A673 (cell line): ENCODE measurements at regions not wholly inside any gene's neighbourhood (a gene's known extent, or its start where the extent isn't known, plus 50 kb on each side); places are given as distances from the start of the nearest gene placed in this dataset.

Experiments used
- BruUV-seq: library from RNA; stranded (reverse); fragments of 400-500 nt; replicated peaks from 2 replicates; lab custom pipeline; 2021; lab: Mats Ljungman, UMichigan
- CTCF ChIA-PET: fragments of 300-600 bp; sonication (Branson Sonifier 250); formaldehyde crosslinking; loops from one replicate; lab custom pipeline; 2022; ENCODE audit warnings: antibody characterized with exemption; lab: Charles Lee
- POLR2A ChIA-PET: fragments of 300-600 bp; sonication (Branson Sonifier 250); formaldehyde crosslinking; loops from one replicate; lab custom pipeline; 2022; ENCODE audit warnings: antibody characterized with exemption; ENCODE audit not compliant: low non-redundant PET; lab: Charles Lee
- DNase-seq: peaks from one replicate; pipeline ENCODE4 v3.0.0-alpha.2; 2015; ENCODE audit warnings: low spot score
- H3K27ac ChIP-seq: fragments of 200-600 bp; sonication (generic); 2 replicates; pipeline ENCODE4 v1.5.1; 2016; ENCODE audit warnings: mixed run types, low read depth, mild to moderate bottlenecking, mixed read lengths, antibody characterized with exemption, low read length; ENCODE audit not compliant: poor library complexity, severe bottlenecking
- H3K27me3 ChIP-seq: fragments of 200-600 bp; sonication (generic); replicated peaks from 2 replicates; pipeline ENCODE4 v1.6.1; 2017; ENCODE audit warnings: mixed run types, low read depth, mild to moderate bottlenecking, mixed read lengths, antibody characterized with exemption, low read length; ENCODE audit not compliant: insufficient read depth, poor library complexity
- H3K36me3 ChIP-seq: fragments of 200-600 bp; sonication (generic); 2 replicates; pipeline ENCODE4 v1.6.1; 2016; ENCODE audit warnings: mixed run types, mild to moderate bottlenecking, mixed read lengths, antibody characterized with exemption, low read length; ENCODE audit not compliant: insufficient read depth, poor library complexity, severe bottlenecking
- H3K4me1 ChIP-seq: fragments of 200-600 bp; sonication (generic); 2 replicates; pipeline ENCODE4 v1.6.1; 2017; ENCODE audit warnings: mixed run types, mild to moderate bottlenecking, mixed read lengths, antibody characterized with exemption, low read length; ENCODE audit not compliant: insufficient read depth, poor library complexity, severe bottlenecking
- H3K4me3 ChIP-seq: fragments of 200-600 bp; sonication (generic); 2 replicates; pipeline ENCODE4 v1.5.1; 2016; ENCODE audit warnings: low read depth, mixed run types, mild to moderate bottlenecking, mixed read lengths, low read length; ENCODE audit not compliant: poor library complexity, severe bottlenecking
- H3K9me3 ChIP-seq: fragments of 200-600 bp; sonication (generic); 2 replicates; pipeline ENCODE4 v1.6.1; 2016; ENCODE audit warnings: mixed run types, low read depth, mild to moderate bottlenecking, mixed read lengths, antibody characterized with exemption, low read length; ENCODE audit not compliant: poor library complexity, severe bottlenecking
- EZH2 ChIP-seq: fragments of 200-600 bp; sonication (generic); IDR thresholded peaks from 2 replicates; pipeline ENCODE4 v1.6.1; 2017; ENCODE audit warnings: borderline replicate concordance, low read depth, mild to moderate bottlenecking, mixed read lengths, antibody characterized with exemption, low read length; ENCODE audit not compliant: poor library complexity, severe bottlenecking
- intact Hi-C: fragments of 100-400 bp; cut with micrococcal nuclease; formaldehyde crosslinking; loops from one replicate; pipeline ENCODE4 v1.10.0; 2022; ENCODE audit not compliant: unreplicated experiment
- TF ChIP-seq, protein P1 (sequence below): fragments of 300-800, 200-600 bp; sonication (generic); conservative IDR thresholded peaks from 2 replicates; pipeline ENCODE4 v1.5.1; 2017; ENCODE audit warnings: low read depth, mild to moderate bottlenecking, antibody characterized with exemption, low read length, moderate library complexity, mixed read lengths

- H3K27ac ChIP-seq, result no peak overlapping the region
- POLR2A ChIA-PET, result no interaction called here
- CTCF ChIA-PET, result no interaction called here
Measured at GRCh38 chr9:135010921-135011320, 76.5 kb upstream of the OLFM1 start.

DNA sequence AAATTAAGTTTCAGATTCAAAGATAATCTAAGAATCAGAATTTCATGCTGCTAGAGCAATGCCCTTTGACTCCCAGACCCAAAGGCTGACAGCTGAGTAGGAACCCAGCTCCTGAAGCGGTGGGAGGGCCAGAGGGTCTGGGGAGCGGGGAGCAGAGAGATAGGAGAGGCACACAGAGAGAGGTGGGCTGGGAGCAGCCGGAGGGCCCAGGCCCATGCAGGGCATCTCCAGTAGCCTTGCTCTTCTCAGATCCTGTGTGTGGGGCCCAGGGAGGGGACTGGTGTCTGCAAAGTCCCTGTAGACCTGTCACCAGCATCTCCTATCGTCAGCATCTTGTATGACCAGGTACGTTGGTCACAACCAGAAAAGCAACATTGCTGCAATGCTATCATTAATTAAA lies 75.3 kb upstream of the OLFM1 start:
- DNase-seq, result no peak
- POLR2A ChIA-PET, result no interaction called here

More at GRCh38 chr9:135010921-135011320, 76.5 kb upstream of the OLFM1 start:
- Histone ChIP-seq H3K4me3 (no peak overlapping the region), H3K9me3 (no peaks in the 10 kb centered on the region), H3K4me1 (no peaks in the 10 kb centered on the region), H3K27me3 (no peaks in the 10 kb centered on the region), H3K36me3 (no peaks in the 10 kb centered on the region)
- intact Hi-C loops, result no loop called here
- TF ChIP-seq, protein P1, sequence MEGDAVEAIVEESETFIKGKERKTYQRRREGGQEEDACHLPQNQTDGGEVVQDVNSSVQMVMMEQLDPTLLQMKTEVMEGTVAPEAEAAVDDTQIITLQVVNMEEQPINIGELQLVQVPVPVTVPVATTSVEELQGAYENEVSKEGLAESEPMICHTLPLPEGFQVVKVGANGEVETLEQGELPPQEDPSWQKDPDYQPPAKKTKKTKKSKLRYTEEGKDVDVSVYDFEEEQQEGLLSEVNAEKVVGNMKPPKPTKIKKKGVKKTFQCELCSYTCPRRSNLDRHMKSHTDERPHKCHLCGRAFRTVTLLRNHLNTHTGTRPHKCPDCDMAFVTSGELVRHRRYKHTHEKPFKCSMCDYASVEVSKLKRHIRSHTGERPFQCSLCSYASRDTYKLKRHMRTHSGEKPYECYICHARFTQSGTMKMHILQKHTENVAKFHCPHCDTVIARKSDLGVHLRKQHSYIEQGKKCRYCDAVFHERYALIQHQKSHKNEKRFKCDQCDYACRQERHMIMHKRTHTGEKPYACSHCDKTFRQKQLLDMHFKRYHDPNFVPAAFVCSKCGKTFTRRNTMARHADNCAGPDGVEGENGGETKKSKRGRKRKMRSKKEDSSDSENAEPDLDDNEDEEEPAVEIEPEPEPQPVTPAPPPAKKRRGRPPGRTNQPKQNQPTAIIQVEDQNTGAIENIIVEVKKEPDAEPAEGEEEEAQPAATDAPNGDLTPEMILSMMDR, result no peak
- no peak for TF ChIP-seq EZH2
- no TSS peak for BruUV-seq
- DNase-seq, result no peak

GRCh38 chr9:135014311-135015010 lies 73.0 kb upstream of the OLFM1 start:
- Histone ChIP-seq H3K27me3 (no peaks in the 10 kb centered on the region), H3K4me3 (no peak overlapping the region), H3K36me3 (no peaks in the 10 kb centered on the region), H3K27ac (no peak overlapping the region), H3K9me3 (no peaks in the 10 kb centered on the region), H3K4me1 (no peaks in the 10 kb centered on the region)
- no peak for TF ChIP-seq EZH2
- TF ChIP-seq, protein P1, result no peak
- intact Hi-C loops, result no loop called here
- CTCF ChIA-PET, result no interaction called here
- BruUV-seq, result no TSS peak
- DNase-seq, result no peak
- POLR2A ChIA-PET, result interaction anchor here (0.7 kb wide), 1 partner anchor 724 kb away, joined by 3 read pairs; no protein-coding TSS in a partner anchor

More for the DNA sequence above, 75.3 kb upstream of the OLFM1 start:
- no peak overlapping the region for H3K27ac ChIP-seq
- H3K27me3 ChIP-seq, result no peaks in the 10 kb centered on the region
- BruUV-seq, result no TSS peak
- CTCF ChIA-PET, result no interaction called here
- TF ChIP-seq, protein P1, result no peak
- TF ChIP-seq EZH2, result no peak
- no peak overlapping the region for H3K4me3 ChIP-seq
- H3K36me3 ChIP-seq, result no peaks in the 10 kb centered on the region
- intact Hi-C loops, result no loop called here
- H3K9me3 ChIP-seq, result no peaks in the 10 kb centered on the region
- no peaks in the 10 kb centered on the region for H3K4me1 ChIP-seq
